ENCODE measurements at regions not wholly inside any gene's neighbourhood (a gene's known extent, or its start where the extent isn't known, plus 50 kb on each side); places are given as distances from the start of the nearest gene placed in this dataset.

DNA sequence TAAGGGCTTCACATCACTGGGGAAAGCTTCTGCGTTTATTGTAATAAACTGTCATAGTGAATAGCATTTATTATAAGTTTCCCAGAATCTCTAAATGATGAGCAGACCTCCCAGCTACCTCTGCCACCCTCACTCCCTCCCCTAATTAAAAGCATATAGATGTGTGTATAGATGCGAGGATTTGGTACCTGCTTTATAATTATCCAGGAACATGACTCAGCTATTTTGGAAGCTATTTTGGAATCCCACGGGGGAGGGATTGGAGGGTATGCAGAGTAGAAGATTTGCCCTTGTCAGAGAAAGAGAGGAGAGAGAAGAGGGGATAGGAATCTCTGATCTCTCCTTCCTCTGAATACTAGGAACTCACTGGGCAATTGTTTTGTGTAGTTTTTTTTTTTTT is 455.3 kb downstream of the ADRA2A start:
- Mint-ChIP-seq H3K4me1 (ENCODE audit: low read depth, unreplicated experiment) (no peaks in the 10 kb centered on the region), H3K9me3 (ENCODE audit: low read depth, unreplicated experiment) (peaks cover 3% of the 10 kb centered on the region), H3K4me3 (ENCODE audit: low read depth, unreplicated experiment) (no peak overlapping the region), H3K27ac (ENCODE audit: unreplicated experiment) (no peak overlapping the region), H3K36me3 (ENCODE audit: insufficient read depth, unreplicated experiment) (no peaks in the 10 kb centered on the region), H3K27me3 (ENCODE audit: unreplicated experiment) (no peaks in the 10 kb centered on the region)
- DNase-seq = no peak
- CTCF ChIA-PET = interaction anchor here (0.7 kb wide), 1 partner anchor 13 kb away, joined by 3 read pairs; no protein-coding TSS in a partner anchor
- TF ChIP-seq, protein P1, sequence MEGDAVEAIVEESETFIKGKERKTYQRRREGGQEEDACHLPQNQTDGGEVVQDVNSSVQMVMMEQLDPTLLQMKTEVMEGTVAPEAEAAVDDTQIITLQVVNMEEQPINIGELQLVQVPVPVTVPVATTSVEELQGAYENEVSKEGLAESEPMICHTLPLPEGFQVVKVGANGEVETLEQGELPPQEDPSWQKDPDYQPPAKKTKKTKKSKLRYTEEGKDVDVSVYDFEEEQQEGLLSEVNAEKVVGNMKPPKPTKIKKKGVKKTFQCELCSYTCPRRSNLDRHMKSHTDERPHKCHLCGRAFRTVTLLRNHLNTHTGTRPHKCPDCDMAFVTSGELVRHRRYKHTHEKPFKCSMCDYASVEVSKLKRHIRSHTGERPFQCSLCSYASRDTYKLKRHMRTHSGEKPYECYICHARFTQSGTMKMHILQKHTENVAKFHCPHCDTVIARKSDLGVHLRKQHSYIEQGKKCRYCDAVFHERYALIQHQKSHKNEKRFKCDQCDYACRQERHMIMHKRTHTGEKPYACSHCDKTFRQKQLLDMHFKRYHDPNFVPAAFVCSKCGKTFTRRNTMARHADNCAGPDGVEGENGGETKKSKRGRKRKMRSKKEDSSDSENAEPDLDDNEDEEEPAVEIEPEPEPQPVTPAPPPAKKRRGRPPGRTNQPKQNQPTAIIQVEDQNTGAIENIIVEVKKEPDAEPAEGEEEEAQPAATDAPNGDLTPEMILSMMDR (IDR thresholded peaks at IDR 0.05; ENCODE audit: unreplicated experiment) = no peak
- no TSS peak for BruUV-seq (replicated peaks)
- intact Hi-C loops (cut with micrococcal nuclease; ENCODE audit: unreplicated experiment) = no loop called here

DNA sequence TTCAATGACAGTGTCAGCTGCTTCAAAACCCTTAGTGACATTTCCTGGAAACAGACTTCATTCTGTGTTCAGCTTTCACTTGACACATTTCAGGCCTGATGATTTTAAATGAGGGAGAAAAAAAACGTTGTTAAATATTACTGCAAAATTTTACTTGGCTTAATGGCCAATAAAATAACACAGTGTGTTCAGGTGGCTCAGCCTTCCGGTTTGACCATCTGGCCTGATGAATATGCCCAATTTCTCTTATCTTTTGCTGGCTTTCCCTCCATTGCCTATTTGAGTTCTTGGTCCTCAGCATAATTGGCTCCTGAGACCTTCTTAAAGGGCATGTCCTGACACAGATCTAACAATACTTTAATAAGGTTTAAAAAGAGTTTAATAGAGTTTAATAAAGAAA is 462.4 kb downstream of the ADRA2A start:
- H3K36me3 Mint-ChIP-seq (ENCODE audit: insufficient read depth, unreplicated experiment) = no peaks in the 10 kb centered on the region
- H3K27ac Mint-ChIP-seq (ENCODE audit: unreplicated experiment) = no peak overlapping the region
- H3K4me1 Mint-ChIP-seq (ENCODE audit: low read depth, unreplicated experiment) = no peaks in the 10 kb centered on the region
- no peaks in the 10 kb centered on the region for H3K9me3 Mint-ChIP-seq (ENCODE audit: low read depth, unreplicated experiment)
- TF ChIP-seq, protein P1 (IDR thresholded peaks at IDR 0.05; ENCODE audit: unreplicated experiment) = no peak
- CTCF ChIA-PET = no interaction called here
- BruUV-seq (replicated peaks) = no TSS peak
- no peaks in the 10 kb centered on the region for H3K27me3 Mint-ChIP-seq (ENCODE audit: unreplicated experiment)
- no peak for DNase-seq
- intact Hi-C loops (cut with micrococcal nuclease; ENCODE audit: unreplicated experiment) = no loop called here
- no peak overlapping the region for H3K4me3 Mint-ChIP-seq (ENCODE audit: low read depth, unreplicated experiment)

DNA sequence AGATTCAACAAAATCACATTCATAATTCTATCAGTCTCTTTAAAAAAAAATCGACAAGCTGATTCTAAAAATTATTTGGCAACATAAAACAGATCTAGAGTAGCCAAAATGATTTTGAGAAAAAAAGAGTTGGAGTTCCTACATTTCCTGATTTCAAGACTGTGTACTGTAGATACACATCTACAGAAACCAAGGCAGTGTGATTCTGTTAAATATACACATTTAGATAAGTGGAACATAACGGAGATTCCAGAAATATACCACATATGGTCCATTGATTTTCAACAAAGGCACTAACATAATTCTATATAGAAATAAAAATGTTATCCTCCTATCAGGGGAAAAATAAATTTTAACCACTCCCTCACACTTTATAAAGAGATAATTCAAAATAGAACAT is 467.0 kb downstream of the ADRA2A start:
- no peak overlapping the region for H3K27ac Mint-ChIP-seq (ENCODE audit: unreplicated experiment)
- H3K36me3 Mint-ChIP-seq (ENCODE audit: insufficient read depth, unreplicated experiment) = no peaks in the 10 kb centered on the region
- TF ChIP-seq, protein P1 (IDR thresholded peaks at IDR 0.05; ENCODE audit: unreplicated experiment) = no peak
- CTCF ChIA-PET = no interaction called here
- no peak overlapping the region for H3K4me3 Mint-ChIP-seq (ENCODE audit: low read depth, unreplicated experiment)
- H3K27me3 Mint-ChIP-seq (ENCODE audit: unreplicated experiment) = no peaks in the 10 kb centered on the region
- no TSS peak for BruUV-seq (replicated peaks)
- DNase-seq = no peak
- H3K4me1 Mint-ChIP-seq (ENCODE audit: low read depth, unreplicated experiment) = no peaks in the 10 kb centered on the region
- no peaks in the 10 kb centered on the region for H3K9me3 Mint-ChIP-seq (ENCODE audit: low read depth, unreplicated experiment)
- intact Hi-C loops (cut with micrococcal nuclease; ENCODE audit: unreplicated experiment) = no loop called here

DNA sequence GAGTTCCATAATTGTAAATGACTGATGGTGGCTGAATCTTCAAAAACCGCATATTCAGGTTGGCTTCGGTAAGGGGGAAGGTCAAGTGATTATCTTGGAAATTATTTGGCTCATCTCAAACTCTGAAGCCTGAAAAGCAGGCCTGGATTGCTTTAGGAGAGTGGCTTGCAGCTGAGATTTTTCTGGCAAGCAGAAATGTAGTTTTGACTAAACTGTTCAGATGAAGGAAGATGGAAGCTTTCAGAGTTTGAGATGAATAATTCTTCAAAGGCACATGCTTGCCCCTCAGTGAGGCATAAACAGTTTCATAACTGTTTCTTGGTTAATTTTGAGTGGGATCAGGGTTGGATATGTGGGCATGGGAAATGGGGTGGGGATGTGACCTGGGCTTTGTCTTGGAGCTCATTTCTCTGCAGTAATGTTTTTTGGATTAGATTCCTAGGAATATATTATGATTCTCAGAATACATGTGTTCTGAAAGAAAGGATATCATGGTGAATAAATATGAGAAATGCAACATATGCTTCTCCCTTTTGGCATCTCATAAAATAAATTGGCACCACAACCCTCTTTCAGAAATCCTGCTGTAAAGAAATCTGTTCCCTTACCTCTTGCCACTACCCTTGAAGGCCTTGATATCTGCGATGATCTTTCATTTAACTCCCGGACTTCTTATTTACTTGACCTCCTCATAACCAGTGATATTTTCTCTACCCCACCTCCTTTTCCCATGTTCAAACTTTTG is 469.2 kb downstream of the ADRA2A start:
- Mint-ChIP-seq H3K27ac (ENCODE audit: unreplicated experiment) (no peak overlapping the region), H3K9me3 (ENCODE audit: low read depth, unreplicated experiment) (peaks cover under 1% of the 10 kb centered on the region), H3K4me1 (ENCODE audit: low read depth, unreplicated experiment) (no peaks in the 10 kb centered on the region), H3K27me3 (ENCODE audit: unreplicated experiment) (no peaks in the 10 kb centered on the region), H3K4me3 (ENCODE audit: low read depth, unreplicated experiment) (no peak overlapping the region), H3K36me3 (ENCODE audit: insufficient read depth, unreplicated experiment) (no peaks in the 10 kb centered on the region)
- no TSS peak for BruUV-seq (replicated peaks)
- CTCF ChIA-PET = no interaction called here
- TF ChIP-seq, protein P1 (IDR thresholded peaks at IDR 0.05; ENCODE audit: unreplicated experiment) = no peak
- intact Hi-C loops (cut with micrococcal nuclease; ENCODE audit: unreplicated experiment) = no loop called here
- no peak for DNase-seq
